ENCODE measurements at regions not wholly inside any gene's neighbourhood (a gene's known extent, or its start where the extent isn't known, plus 50 kb on each side); places are given as distances from the start of the nearest gene placed in this dataset.

- TF ChIP-seq RAD21 (IDR thresholded peaks at IDR 0.05; ENCODE audit: low read depth) = no peak
Observed at GRCh38 chr15:70180186-70180875, 82.6 kb upstream of the TLE3 start.

GRCh38 chr15:70179309-70179892, 81.7 kb upstream of the TLE3 start:
- peak; percentile 75 for TF ChIP-seq NFIC (IDR thresholded peaks at IDR 0.05)
- TF ChIP-seq EP300 (IDR thresholded peaks at IDR 0.05; ENCODE audit: borderline replicate concordance) = peak; percentile 13; the same call in 1 of the 2 replicates
- peak; percentile 36; the same call in 1 of the 2 replicates for TF ChIP-seq CEBPB (IDR thresholded peaks at IDR 0.05)
- no peak for TF ChIP-seq EGR1 (IDR thresholded peaks at IDR 0.05)
- TF ChIP-seq CREB1 (IDR thresholded peaks at IDR 0.05; ENCODE audit: low read depth) = no peak
- TF ChIP-seq MAX (IDR thresholded peaks at IDR 0.05) = no peak
- TF ChIP-seq TEAD4 (IDR thresholded peaks at IDR 0.05) = 0 out of 2 replicates have a peak, but pooled peaks have one; percentile 26
- no peak for TF ChIP-seq USF1 (IDR thresholded peaks at IDR 0.05)

- no peak for TF ChIP-seq TCF12 (IDR thresholded peaks at IDR 0.05; ENCODE audit: low read depth)
- TF ChIP-seq FOXM1 (IDR thresholded peaks at IDR 0.05; ENCODE audit: borderline replicate concordance, low read depth) = no peak
- TF ChIP-seq YY1 (IDR thresholded peaks at IDR 0.05; ENCODE audit: low read depth) = no peak
- no peak for TF ChIP-seq TEAD4 (IDR thresholded peaks at IDR 0.05)
- TF ChIP-seq RAD21 (IDR thresholded peaks at IDR 0.05; ENCODE audit: low read depth) = no peak
- no peak for TF ChIP-seq EP300 (IDR thresholded peaks at IDR 0.05; ENCODE audit: borderline replicate concordance)
- TF ChIP-seq EGR1 (IDR thresholded peaks at IDR 0.05) = no peak
- no peak for TF ChIP-seq REST (IDR thresholded peaks at IDR 0.05; ENCODE audit: low read depth)
- TF ChIP-seq MAX (IDR thresholded peaks at IDR 0.05) = no peak
- no peak for TF ChIP-seq CEBPB (IDR thresholded peaks at IDR 0.05)
- no peak for TF ChIP-seq USF1 (IDR thresholded peaks at IDR 0.05)
- no peak for TF ChIP-seq NFIC (IDR thresholded peaks at IDR 0.05)
- TF ChIP-seq ZBTB7A (IDR thresholded peaks at IDR 0.05; ENCODE audit: low read depth) = no peak
- TF ChIP-seq CREB1 (IDR thresholded peaks at IDR 0.05; ENCODE audit: low read depth) = no peak
- no peak for TF ChIP-seq TAF1 (IDR thresholded peaks at IDR 0.05; ENCODE audit: low read depth)
Observed at GRCh38 chr15:70178335-70179084, 80.8 kb upstream of the TLE3 start.

- TF ChIP-seq RAD21 (IDR thresholded peaks at IDR 0.05; ENCODE audit: low read depth) (no peak), CEBPB (IDR thresholded peaks at IDR 0.05) (no peak), CREB1 (IDR thresholded peaks at IDR 0.05; ENCODE audit: low read depth) (no peak), USF1 (IDR thresholded peaks at IDR 0.05) (no peak), EGR1 (IDR thresholded peaks at IDR 0.05) (no peak), TCF12 (IDR thresholded peaks at IDR 0.05; ENCODE audit: low read depth) (no peak), TAF1 (IDR thresholded peaks at IDR 0.05; ENCODE audit: low read depth) (no peak), ZBTB7A (IDR thresholded peaks at IDR 0.05; ENCODE audit: low read depth) (no peak), REST (IDR thresholded peaks at IDR 0.05; ENCODE audit: low read depth) (no peak), FOXM1 (IDR thresholded peaks at IDR 0.05; ENCODE audit: borderline replicate concordance, low read depth) (no peak), YY1 (IDR thresholded peaks at IDR 0.05; ENCODE audit: low read depth) (no peak), EP300 (IDR thresholded peaks at IDR 0.05; ENCODE audit: borderline replicate concordance) (no peak), MAX (IDR thresholded peaks at IDR 0.05) (no peak), TEAD4 (IDR thresholded peaks at IDR 0.05) (no peak)
Observed at GRCh38 chr15:70172566-70173225, 75.0 kb upstream of the TLE3 start.

Measured in Ishikawa (cell line).